ENCODE measurements at regions not wholly inside any gene's neighbourhood (a gene's known extent, or its start where the extent isn't known, plus 50 kb on each side); places are given as distances from the start of the nearest gene placed in this dataset.

- no peaks in the 10 kb centered on the region for H3K36me3 ChIP-seq (ENCODE audit: control insufficient read depth, insufficient read depth, low read length)
- no peaks in the 10 kb centered on the region for H3K27me3 ChIP-seq (ENCODE audit: control insufficient read depth, insufficient read depth, low read length, poor library complexity, severe bottlenecking)
- TF ChIP-seq CTCF (conservative IDR thresholded peaks at IDR 0.05): no peak
- Mint-ChIP-seq H3K4me1 (no peaks in the 10 kb centered on the region), H3K4me3 (no peak overlapping the region), H3K27me3 (ENCODE audit: insufficient read depth) (no peaks in the 10 kb centered on the region), H3K9me3 (peaks cover 9% of the 10 kb centered on the region), H3K27ac (no peak overlapping the region), H3K36me3 (ENCODE audit: low read depth) (no peaks in the 10 kb centered on the region)
- no peaks in the 10 kb centered on the region for H3K4me1 ChIP-seq (ENCODE audit: control insufficient read depth, insufficient read depth, low read length)
- DNase-seq: no peak
- H3K4me3 ChIP-seq (ENCODE audit: low read length): no peak overlapping the region
- 91 to 95% methylated on average over 3 to 4 of the region's 4 CpGs for WGBS, 2 experiments (ENCODE audit: insufficient coverage in 1 of 2, insufficient read length in 1 of 2)
- H3K9me3 ChIP-seq (ENCODE audit: control insufficient read depth, low read length): peaks cover 10% of the 10 kb centered on the region
- no peak overlapping the region for H3K27ac ChIP-seq (ENCODE audit: low read depth, low read length)
- no peak overlapping the region for H3K9ac ChIP-seq (ENCODE audit: extremely low read depth, low read length, poor library complexity, severe bottlenecking)
Observed at GRCh38 chr5:68591850-68592249, 376.3 kb downstream of the PIK3R1 start.

- H3K27ac ChIP-seq (ENCODE audit: low read depth, low read length): no peak overlapping the region
- H3K36me3 Mint-ChIP-seq (ENCODE audit: low read depth): no peaks in the 10 kb centered on the region
- H3K27me3 ChIP-seq (ENCODE audit: control insufficient read depth, insufficient read depth, low read length, poor library complexity, severe bottlenecking): no peaks in the 10 kb centered on the region
- no peaks in the 10 kb centered on the region for H3K4me1 ChIP-seq (ENCODE audit: control insufficient read depth, insufficient read depth, low read length)
- DNase-seq: no peak
- H3K27me3 Mint-ChIP-seq (ENCODE audit: insufficient read depth): no peaks in the 10 kb centered on the region
- H3K9me3 ChIP-seq (ENCODE audit: control insufficient read depth, low read length): peaks cover 10% of the 10 kb centered on the region
- no peak overlapping the region for H3K4me3 Mint-ChIP-seq
- H3K9me3 Mint-ChIP-seq: peaks cover 9% of the 10 kb centered on the region
- no peak overlapping the region for H3K4me3 ChIP-seq (ENCODE audit: low read length)
- no peak for TF ChIP-seq CTCF (conservative IDR thresholded peaks at IDR 0.05)
- H3K4me1 Mint-ChIP-seq: no peaks in the 10 kb centered on the region
- 83 to 96% methylated on average over 3 of the region's 3 CpGs for WGBS, 2 experiments (ENCODE audit: insufficient coverage in 1 of 2, insufficient read length in 1 of 2)
- H3K27ac Mint-ChIP-seq: no peak overlapping the region
- H3K9ac ChIP-seq (ENCODE audit: extremely low read depth, low read length, poor library complexity, severe bottlenecking): no peak overlapping the region
- no peaks in the 10 kb centered on the region for H3K36me3 ChIP-seq (ENCODE audit: control insufficient read depth, insufficient read depth, low read length)
Observed at GRCh38 chr5:68592351-68592750, 376.8 kb downstream of the PIK3R1 start.

- H3K9me3 Mint-ChIP-seq: peaks cover 9% of the 10 kb centered on the region
- no peak overlapping the region for H3K27ac ChIP-seq (ENCODE audit: low read depth, low read length)
- H3K9ac ChIP-seq (ENCODE audit: extremely low read depth, low read length, poor library complexity, severe bottlenecking): no peak overlapping the region
- H3K4me1 ChIP-seq (ENCODE audit: control insufficient read depth, insufficient read depth, low read length): no peaks in the 10 kb centered on the region
- H3K4me1 Mint-ChIP-seq: no peaks in the 10 kb centered on the region
- TF ChIP-seq CTCF (conservative IDR thresholded peaks at IDR 0.05): no peak
- whole genome bisulfite sequencing, 2 experiments (ENCODE audit: insufficient coverage in 1 of 2, insufficient read length in 1 of 2): 83% methylated on average over 5 of the region's 5 CpGs; no CpG with 5 or more reads in 1 of the 2 experiments
- no peaks in the 10 kb centered on the region for H3K27me3 Mint-ChIP-seq (ENCODE audit: insufficient read depth)
- H3K27ac Mint-ChIP-seq: no peak overlapping the region
- H3K36me3 ChIP-seq (ENCODE audit: control insufficient read depth, insufficient read depth, low read length): no peaks in the 10 kb centered on the region
- no peak overlapping the region for H3K4me3 ChIP-seq (ENCODE audit: low read length)
- no peak overlapping the region for H3K4me3 Mint-ChIP-seq
- H3K36me3 Mint-ChIP-seq (ENCODE audit: low read depth): no peaks in the 10 kb centered on the region
- H3K9me3 ChIP-seq (ENCODE audit: control insufficient read depth, low read length): peaks cover 10% of the 10 kb centered on the region
- no peak for DNase-seq
- H3K27me3 ChIP-seq (ENCODE audit: control insufficient read depth, insufficient read depth, low read length, poor library complexity, severe bottlenecking): no peaks in the 10 kb centered on the region
Observed at GRCh38 chr5:68593211-68593671, 377.7 kb downstream of the PIK3R1 start.
